HEK293T (cell line): ENCODE measurements at regions not wholly inside any gene's neighbourhood (a gene's known extent, or its start where the extent isn't known, plus 50 kb on each side); places are given as distances from the start of the nearest gene placed in this dataset.

Experiments
- BHLHE40 ChIP-seq: fragments of 450-650 bp; IDR thresholded peaks from 2 replicates; pipeline ENCODE4 v1.6.1; 2016; ENCODE audit warnings: mild to moderate bottlenecking, moderate library complexity, borderline replicate concordance
- ELF4 ChIP-seq: fragments of 450-650 bp; IDR thresholded peaks from 2 replicates; pipeline ENCODE4 v1.6.1; 2017; ENCODE audit warnings: antibody characterized with exemption
- FOXM1 ChIP-seq: fragments of 450-650 bp; IDR thresholded peaks from 2 replicates; pipeline ENCODE4 v1.6.1; 2017; ENCODE audit warnings: mild to moderate bottlenecking, borderline replicate concordance

- TF ChIP-seq BHLHE40 = no peak
- TF ChIP-seq FOXM1 = no peak
- no peak for TF ChIP-seq ELF4
Measured at GRCh38 chr18:53715243-53715853, 509.1 kb downstream of the MBD2 start.
